GM19397 (cell line): ENCODE measurements at regions not wholly inside any gene's neighbourhood (a gene's known extent, or its start where the extent isn't known, plus 50 kb on each side); places are given as distances from the start of the nearest gene placed in this dataset.
A peak's percentile ranks its signal among the peaks of the same experiment; 100 is the strongest.
"Not testable (repeated sequence)": the region's sequence is repeated elsewhere in the genome, so short reads cannot be mapped to it uniquely, and the experiment has no call there.

Experiments used
- ATAC-seq: cut with Tn5 transposase; IDR thresholded peaks from one replicate; pipeline ENCODE4 v1.9.1; 2021; ENCODE audit warnings: mild to moderate bottlenecking, moderate library complexity; ENCODE audit not compliant: unreplicated experiment

DNA sequence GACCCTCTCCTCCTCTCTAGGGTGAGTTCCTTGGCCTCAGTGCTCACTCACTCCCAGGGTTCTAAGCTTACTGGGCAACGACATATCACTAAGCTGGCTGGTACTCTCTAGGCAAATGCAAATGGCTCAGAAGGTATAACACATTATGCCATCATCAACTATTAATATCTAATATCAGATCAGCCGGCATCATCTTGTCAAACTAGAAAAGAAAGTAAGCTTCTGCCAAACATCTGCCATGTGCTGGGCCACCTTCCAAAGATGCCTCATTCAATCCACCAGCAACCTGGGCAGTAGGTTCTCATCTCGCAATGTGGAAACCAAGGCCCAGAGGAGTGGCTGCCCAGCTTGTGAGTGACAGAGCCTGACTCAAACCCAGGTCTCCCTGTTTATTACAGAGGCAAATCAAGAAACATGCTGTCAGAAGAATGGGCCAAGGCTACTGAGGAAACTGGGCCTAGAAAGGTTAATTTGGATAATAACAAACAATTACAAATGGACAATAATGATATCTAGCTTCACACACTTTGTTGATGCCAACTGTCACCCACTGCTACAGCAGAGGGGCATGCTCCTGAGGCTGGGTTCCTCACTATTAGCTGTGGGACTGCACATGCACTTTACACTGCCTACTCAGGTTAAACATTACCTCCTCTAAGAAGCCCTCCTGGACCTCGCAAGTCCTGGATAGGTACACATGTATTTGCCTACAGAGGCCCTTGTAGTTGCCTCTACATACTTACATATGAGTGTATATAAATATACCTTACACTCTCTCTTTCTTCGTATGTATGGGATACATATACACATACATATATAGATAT lies 183.3 kb upstream of the JUN start:
- no peak for ATAC-seq

GRCh38 chr1:58968360-58968952 lies 184.6 kb upstream of the JUN start:
- peak; percentile 85 for ATAC-seq

DNA sequence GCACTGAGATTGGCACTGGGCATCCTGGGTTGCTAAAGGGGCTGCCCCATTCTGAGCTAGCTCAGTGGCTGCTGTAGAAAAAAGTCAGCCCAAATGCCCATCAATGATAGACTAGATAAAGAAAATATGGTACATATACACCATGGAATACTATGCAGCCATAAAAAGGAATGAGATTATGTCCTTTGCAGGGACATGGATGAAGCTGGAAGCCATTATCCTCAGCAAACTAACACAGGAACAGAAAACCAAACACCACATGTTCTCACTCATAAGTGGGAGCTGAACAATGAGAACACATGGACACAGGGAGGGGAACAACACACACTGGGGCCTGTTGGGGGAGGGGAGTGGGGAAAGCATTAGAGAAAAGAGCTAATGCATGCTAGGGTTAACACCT lies 185.3 kb upstream of the JUN start:
- ATAC-seq, result not testable (repeated sequence)

GRCh38 chr1:58971629-58972140 lies 187.8 kb upstream of the JUN start:
- no peak for ATAC-seq

GRCh38 chr1:58975888-58976287 lies 192.0 kb upstream of the JUN start:
- no peak for ATAC-seq

DNA sequence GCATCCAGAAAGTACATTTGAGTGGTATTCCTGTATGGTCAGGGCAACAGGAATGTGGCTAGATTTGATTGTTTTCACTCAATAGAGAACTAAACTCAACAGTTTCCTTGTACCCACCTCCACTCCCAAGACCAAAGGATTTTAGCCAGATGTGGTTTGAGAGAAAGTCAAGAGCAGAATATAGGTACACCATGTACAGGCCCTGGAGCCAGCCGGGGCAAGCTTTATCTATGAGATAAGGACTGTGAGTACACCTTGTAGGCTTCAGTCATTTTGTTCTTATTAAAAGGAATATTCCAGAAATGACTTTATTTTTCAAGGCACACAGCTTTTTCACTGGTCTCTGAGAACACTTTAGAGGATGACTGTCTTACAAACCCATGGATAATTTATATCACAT lies 192.4 kb upstream of the JUN start:
- no peak for ATAC-seq

DNA sequence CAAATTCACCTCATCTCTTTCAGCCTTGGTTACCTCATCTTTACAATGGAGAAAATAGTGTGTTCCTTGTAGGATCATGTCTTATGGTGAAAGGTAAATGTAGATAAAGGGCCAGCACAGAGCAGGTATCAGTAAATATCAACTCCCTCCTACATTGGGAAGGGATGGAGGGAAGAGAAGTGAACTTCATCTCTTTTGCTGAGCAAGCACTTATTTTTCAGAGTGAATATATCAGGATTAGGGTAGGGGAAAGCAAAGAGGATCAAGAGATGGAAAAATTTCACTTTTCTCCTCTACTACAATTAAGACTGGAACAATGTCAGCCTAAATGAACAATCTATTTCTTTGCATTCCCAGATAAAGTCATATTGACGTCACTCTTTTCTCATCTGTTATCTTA lies 193.8 kb upstream of the JUN start:
- no peak for ATAC-seq

DNA sequence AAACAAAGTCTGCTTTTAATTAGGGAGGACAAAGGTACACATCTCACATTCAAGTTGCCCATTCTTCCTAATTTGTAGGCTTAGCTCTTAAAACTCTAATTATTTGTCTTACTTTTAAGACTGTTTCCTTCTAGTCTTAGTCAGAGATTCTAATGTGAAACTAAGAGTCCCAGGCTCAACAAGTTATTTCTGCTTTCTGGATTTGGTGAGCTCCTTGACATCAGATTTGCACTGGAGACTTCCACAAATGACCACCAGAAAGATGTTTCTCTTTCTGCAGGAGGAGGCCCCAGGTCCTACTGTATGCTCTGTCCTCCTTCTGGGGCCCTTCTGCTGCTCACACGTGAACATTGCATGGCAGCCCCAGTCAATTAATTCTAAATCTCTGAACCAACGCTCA lies 194.2 kb upstream of the JUN start:
- no peak for ATAC-seq

DNA sequence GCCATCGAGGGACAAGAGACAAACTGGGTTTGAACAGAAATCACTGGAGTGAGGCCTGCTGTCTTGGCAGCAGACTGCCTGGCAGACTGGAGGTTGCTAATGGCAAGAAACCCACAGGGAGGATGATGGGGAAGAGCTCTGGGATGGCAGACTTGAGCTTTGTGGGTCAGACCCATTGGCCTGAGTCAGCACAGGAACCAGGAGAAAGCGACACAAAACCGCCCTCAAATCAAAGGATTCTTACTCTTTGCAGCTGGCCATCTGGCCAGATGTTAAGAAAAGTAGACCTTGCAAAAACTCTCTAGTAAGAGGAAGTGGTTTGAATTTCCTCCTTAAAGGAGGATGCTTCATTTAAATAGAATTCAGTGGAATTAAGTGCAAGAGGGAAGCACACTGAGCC lies 195.2 kb upstream of the JUN start:
- ATAC-seq, result no peak

DNA sequence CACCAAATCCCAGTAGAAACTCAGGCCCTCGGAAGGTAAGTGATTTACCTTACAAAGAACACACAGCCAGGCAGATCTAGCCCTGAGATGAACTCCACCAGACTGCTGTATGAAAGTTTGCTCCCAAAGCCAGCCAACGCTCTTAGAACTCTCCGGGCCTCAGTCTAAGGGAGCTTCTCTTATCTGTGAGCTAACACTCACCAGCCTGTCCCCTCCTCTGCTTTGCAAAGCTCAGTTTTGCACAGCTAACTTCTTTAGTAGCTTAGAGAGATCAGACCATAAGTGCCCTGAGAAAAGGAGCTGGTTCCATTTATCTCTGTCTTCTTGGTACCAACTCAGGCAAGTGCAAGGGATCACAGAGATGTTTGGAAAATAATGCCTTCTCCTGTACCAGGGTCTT lies 195.8 kb upstream of the JUN start:
- ATAC-seq, result no peak

GRCh38 chr1:58981392-58981791 lies 197.5 kb upstream of the JUN start:
- ATAC-seq, result no peak

DNA sequence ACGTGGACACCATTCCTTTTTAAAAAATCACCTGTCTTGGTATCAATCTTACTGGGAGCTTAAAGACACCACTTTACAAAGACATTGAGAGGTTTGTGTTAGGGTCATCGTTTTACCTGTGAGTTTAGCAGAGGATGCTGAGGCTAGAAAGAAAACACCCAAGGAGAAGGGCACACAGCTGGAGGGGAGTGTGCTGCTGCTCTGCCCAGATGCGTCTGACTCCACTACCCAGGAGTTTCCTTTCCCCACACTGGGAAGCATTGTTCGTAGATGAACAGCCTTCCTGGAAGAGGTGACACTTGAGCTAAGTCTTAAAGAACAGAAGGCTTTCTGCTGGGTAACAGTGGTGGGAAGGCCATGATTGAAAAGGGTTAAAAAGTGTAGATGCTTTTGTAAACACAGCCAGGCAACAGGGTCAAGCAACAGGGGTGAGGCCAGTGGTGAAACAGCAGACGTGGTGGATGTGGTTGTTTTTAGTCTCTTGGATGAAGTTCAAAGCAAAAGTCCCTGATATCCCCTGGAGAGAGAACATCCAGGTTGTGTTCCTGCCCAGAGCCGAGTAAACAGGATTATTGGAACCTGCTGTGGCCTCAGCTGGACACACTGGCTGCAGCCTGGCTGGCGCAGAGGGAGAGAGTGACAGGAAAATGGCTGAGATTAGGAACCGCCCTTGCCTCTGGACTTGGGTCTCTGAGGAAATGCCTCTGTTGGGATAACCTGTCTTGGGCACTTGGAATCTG lies 198.6 kb upstream of the JUN start:
- no peak for ATAC-seq

DNA sequence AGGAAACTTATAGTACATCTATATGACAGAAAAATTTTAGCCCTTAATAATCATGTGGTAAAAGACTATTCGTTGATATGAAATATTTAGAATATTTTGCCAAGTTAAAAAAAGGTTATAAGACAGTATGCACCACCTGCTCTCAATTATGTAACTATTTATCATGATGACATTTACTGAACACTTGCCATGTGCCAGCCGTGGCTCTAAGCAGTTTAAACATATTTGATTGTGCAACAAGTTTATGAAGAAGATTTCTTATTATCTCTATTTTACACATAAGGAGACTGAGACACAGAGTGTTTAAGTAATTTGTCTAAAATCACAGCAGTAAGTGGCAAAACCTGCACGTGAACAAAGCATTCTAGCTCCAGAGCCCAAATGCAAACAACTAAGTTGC lies 199.3 kb upstream of the JUN start:
- no peak for ATAC-seq

- ATAC-seq, result no peak
Measured at GRCh38 chr1:58983633-58984245, 199.9 kb upstream of the JUN start.

- ATAC-seq, result no peak
Measured at GRCh38 chr1:58986996-58987767, 203.3 kb upstream of the JUN start.

DNA sequence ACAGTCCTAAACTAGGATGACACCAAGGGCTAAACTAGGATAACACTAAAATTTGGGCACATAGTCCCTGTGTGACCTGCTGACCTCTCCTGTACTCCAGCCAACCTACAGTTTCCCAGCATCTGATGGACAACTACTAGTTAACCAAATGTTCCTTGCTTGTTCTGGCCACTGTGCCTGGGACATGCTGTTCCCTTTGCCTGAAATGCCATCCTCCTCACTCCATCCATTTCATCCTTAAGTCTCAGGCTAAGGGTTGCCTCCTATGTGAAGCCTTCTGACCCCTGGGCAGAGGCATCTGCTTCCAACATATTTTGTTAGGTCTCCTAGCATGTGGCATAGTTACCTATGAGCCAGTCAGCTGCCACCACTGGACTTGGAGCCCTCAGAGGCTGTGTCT lies 204.9 kb upstream of the JUN start:
- no peak for ATAC-seq

- no peak for ATAC-seq
Measured at GRCh38 chr1:58989845-58990244, 206.0 kb upstream of the JUN start.

DNA sequence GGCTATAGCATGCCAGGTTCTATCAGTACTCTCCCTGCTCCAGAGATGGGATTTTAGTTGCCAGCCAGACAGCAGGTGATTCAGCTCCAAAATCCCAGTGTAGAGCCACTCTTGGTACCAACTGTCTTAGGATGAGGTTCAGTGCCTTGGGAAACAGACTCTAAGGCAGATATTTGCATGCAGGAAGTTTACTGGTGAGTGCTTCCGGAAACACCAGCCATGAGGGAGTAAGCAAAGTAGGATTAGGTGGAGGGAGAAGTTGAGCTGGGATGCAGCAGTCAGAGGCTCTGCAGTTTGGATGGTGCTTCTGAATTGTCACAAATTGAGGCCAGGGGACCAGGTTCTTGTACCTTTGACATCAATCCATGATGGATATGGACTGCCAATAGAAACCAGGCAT lies 207.5 kb upstream of the JUN start:
- no peak for ATAC-seq

GRCh38 chr1:58992643-58993042 lies 208.8 kb upstream of the JUN start:
- ATAC-seq, result no peak

- no peak for ATAC-seq
Measured at GRCh38 chr1:58993403-58993802, 209.6 kb upstream of the JUN start.

DNA sequence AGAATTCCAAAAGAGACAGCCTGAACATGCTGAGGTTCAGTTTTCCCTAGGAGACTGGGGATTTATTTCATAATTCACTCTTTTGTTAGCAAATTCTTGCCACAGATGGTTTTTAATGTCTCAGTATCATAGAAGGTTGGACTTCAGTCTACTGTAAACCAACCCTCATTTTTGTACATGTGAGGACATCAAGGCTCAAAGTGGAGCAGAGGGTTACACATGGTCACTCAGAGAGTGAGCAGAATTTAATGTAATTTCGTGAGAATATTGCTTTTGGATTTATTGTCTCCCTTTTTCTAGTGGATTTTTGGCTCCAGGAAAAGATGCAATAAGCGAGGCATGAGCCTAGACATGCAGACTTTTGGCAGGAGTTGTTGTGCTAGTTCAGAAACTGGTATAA lies 210.8 kb upstream of the JUN start:
- no peak for ATAC-seq
